Glutamatergic neuron (in vitro differentiated cells): ENCODE measurements at regions not wholly inside any gene's neighbourhood (a gene's known extent, or its start where the extent isn't known, plus 50 kb on each side); places are given as distances from the start of the nearest gene placed in this dataset.

Experiments
- DNase-seq: peaks from one replicate; pipeline ENCODE4 v3.0.0; 2022
- H3K27ac Mint-ChIP-seq: one replicate; pipeline ENCODE4 v1.8.0; 2020; ENCODE audit warnings: mild to moderate bottlenecking, mixed read lengths, inconsistent platforms; ENCODE audit not compliant: unreplicated experiment
- H3K27me3 Mint-ChIP-seq: one replicate; pipeline ENCODE4 v1.8.0; 2020; ENCODE audit warnings: mild to moderate bottlenecking, moderate library complexity, mixed read lengths, inconsistent platforms; ENCODE audit not compliant: unreplicated experiment
- H3K36me3 Mint-ChIP-seq: one replicate; pipeline ENCODE4 v1.8.0; 2020; ENCODE audit warnings: mild to moderate bottlenecking, mixed read lengths, inconsistent platforms; ENCODE audit not compliant: unreplicated experiment
- H3K4me1 Mint-ChIP-seq: one replicate; pipeline ENCODE4 v1.8.0; 2020; ENCODE audit warnings: mild to moderate bottlenecking, low read depth, mixed read lengths, inconsistent platforms; ENCODE audit not compliant: unreplicated experiment
- H3K4me3 Mint-ChIP-seq: one replicate; pipeline ENCODE4 v1.8.0; 2020; ENCODE audit warnings: mild to moderate bottlenecking, mixed read lengths, inconsistent platforms; ENCODE audit not compliant: unreplicated experiment
- H3K9me3 Mint-ChIP-seq: one replicate; pipeline ENCODE4 v1.8.0; 2020; ENCODE audit warnings: mild to moderate bottlenecking, moderate library complexity, mixed read lengths, inconsistent platforms; ENCODE audit not compliant: unreplicated experiment
- CTCF ChIP-seq: fragments of 200-600 bp; sonication (generic); IDR thresholded peaks from one replicate; pipeline ENCODE4 v1.5.0; 2021; ENCODE audit not compliant: partially characterized antibody, unreplicated experiment

- TF ChIP-seq CTCF: no peak
- no peaks in the 10 kb centered on the region for H3K27me3 Mint-ChIP-seq
- H3K4me3 Mint-ChIP-seq: no peak overlapping the region
- H3K9me3 Mint-ChIP-seq: peaks cover 5% of the 10 kb centered on the region
- H3K36me3 Mint-ChIP-seq: no peaks in the 10 kb centered on the region
- no peak overlapping the region for H3K27ac Mint-ChIP-seq
- no peaks in the 10 kb centered on the region for H3K4me1 Mint-ChIP-seq
- DNase-seq: no peak
Observed at GRCh38 chr6:159595173-159595572, 97.9 kb downstream of the SOD2 start.

DNA sequence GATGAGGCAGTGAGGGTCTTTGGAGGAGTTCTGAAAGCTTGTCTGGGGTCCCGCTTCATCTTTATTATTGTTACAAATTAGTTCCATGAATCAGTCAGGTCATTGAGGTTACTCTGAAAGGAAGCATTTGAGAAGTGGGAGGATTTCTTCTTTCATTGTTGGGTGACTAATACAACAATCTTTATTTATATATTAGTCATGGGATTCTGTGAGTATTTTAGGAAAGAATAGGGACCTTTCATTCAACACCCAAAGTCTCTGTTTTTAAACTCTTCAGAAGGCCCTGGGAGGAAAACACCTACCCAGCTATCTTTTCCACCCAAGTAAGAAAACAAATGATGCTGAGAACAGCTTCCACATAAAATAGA, 98.3 kb downstream of the SOD2 start:
- H3K27ac Mint-ChIP-seq: no peak overlapping the region
- H3K9me3 Mint-ChIP-seq: peaks cover 5% of the 10 kb centered on the region
- DNase-seq: no peak
- H3K4me3 Mint-ChIP-seq: no peak overlapping the region
- no peak for TF ChIP-seq CTCF
- no peaks in the 10 kb centered on the region for H3K36me3 Mint-ChIP-seq
- no peaks in the 10 kb centered on the region for H3K4me1 Mint-ChIP-seq
- H3K27me3 Mint-ChIP-seq: no peaks in the 10 kb centered on the region

- peaks cover 6% of the 10 kb centered on the region for H3K9me3 Mint-ChIP-seq
- no peaks in the 10 kb centered on the region for H3K36me3 Mint-ChIP-seq
- DNase-seq: no peak
- H3K4me3 Mint-ChIP-seq: no peak overlapping the region
- no peak overlapping the region for H3K27ac Mint-ChIP-seq
- H3K27me3 Mint-ChIP-seq: no peaks in the 10 kb centered on the region
- no peak for TF ChIP-seq CTCF
- no peaks in the 10 kb centered on the region for H3K4me1 Mint-ChIP-seq
Observed at GRCh38 chr6:159594106-159594749, 98.8 kb downstream of the SOD2 start.

- no peak overlapping the region for H3K27ac Mint-ChIP-seq
- no peak for DNase-seq
- H3K36me3 Mint-ChIP-seq: no peaks in the 10 kb centered on the region
- no peak overlapping the region for H3K4me3 Mint-ChIP-seq
- H3K4me1 Mint-ChIP-seq: no peaks in the 10 kb centered on the region
- H3K27me3 Mint-ChIP-seq: no peaks in the 10 kb centered on the region
- no peak for TF ChIP-seq CTCF
- H3K9me3 Mint-ChIP-seq: peaks cover 4% of the 10 kb centered on the region
Observed at GRCh38 chr6:159590835-159591234, 102.2 kb downstream of the SOD2 start.

GRCh38 chr6:159586684-159587083, 106.4 kb downstream of the SOD2 start:
- DNase-seq: no peak
- Mint-ChIP-seq H3K4me3 (no peak overlapping the region), H3K36me3 (peaks cover 1% of the 10 kb centered on the region), H3K9me3 (peaks cover 3% of the 10 kb centered on the region), H3K4me1 (no peaks in the 10 kb centered on the region), H3K27me3 (peaks cover 2% of the 10 kb centered on the region), H3K27ac (no peak overlapping the region)
- TF ChIP-seq CTCF: no peak
